Neural progenitor cell (in vitro differentiated cells): ENCODE measurements at regions not wholly inside any gene's neighbourhood (a gene's known extent, or its start where the extent isn't known, plus 50 kb on each side); places are given as distances from the start of the nearest gene placed in this dataset.

Source experiments
- DNase-seq: peaks from one replicate; pipeline ENCODE4 v3.0.0-alpha.2; 2016; ENCODE audit warnings: low spot score
- H2AFZ ChIP-seq: fragments of 200-600 bp; sonication (generic); replicated peaks from 2 replicates; pipeline ENCODE4 v1.6.1; 2016; ENCODE audit warnings: antibody characterized with exemption
- H3F3A ChIP-seq: fragments of 200-600 bp; sonication (generic); 2 replicates; pipeline ENCODE4 v1.6.1; 2016; ENCODE audit warnings: antibody characterized with exemption, low read depth
- H3K27ac ChIP-seq: fragments of 200-600 bp; sonication (generic); 2 replicates; pipeline ENCODE4 v1.5.1; 2016; ENCODE audit warnings: mild to moderate bottlenecking
- H3K27me3 ChIP-seq: fragments of 200-600 bp; sonication (generic); 2 replicates; pipeline ENCODE4 v1.6.1; 2016; ENCODE audit warnings: mild to moderate bottlenecking, moderate library complexity
- H3K36me3 ChIP-seq: fragments of 200-600 bp; sonication (generic); 2 replicates; pipeline ENCODE4 v1.5.1; 2016
- H3K4me1 ChIP-seq: fragments of 200-600 bp; sonication (generic); 2 replicates; pipeline ENCODE4 v1.6.1; 2016; ENCODE audit warnings: mixed run types
- H3K4me2 ChIP-seq: fragments of 200-600 bp; sonication (generic); 2 replicates; pipeline ENCODE4 v1.6.1; 2016
- H3K4me3 ChIP-seq: fragments of 200-600 bp; sonication (generic); 2 replicates; pipeline ENCODE4 v1.5.1; 2016
- H3K79me2 ChIP-seq: fragments of 200-600 bp; sonication (generic); 2 replicates; pipeline ENCODE4 v1.6.1; 2016; ENCODE audit warnings: low read depth
- H3K9ac ChIP-seq: fragments of 200-600 bp; sonication (generic); 2 replicates; pipeline ENCODE4 v1.6.1; 2016
- H3K9me3 ChIP-seq: fragments of 200-600 bp; sonication (generic); 2 replicates; pipeline ENCODE4 v1.5.1; 2016; ENCODE audit warnings: low read depth
- H4K20me1 ChIP-seq: fragments of 200-600 bp; sonication (generic); 2 replicates; pipeline ENCODE4 v1.6.1; 2016; ENCODE audit warnings: low read depth
- H3K27ac Mint-ChIP-seq: 3 replicates; pipeline ENCODE4 v1.8.0; 2021; ENCODE audit warnings: mixed read lengths
- H3K27me3 Mint-ChIP-seq: 2 replicates; pipeline ENCODE4 v1.8.0; 2022; ENCODE audit warnings: low read depth, mild to moderate bottlenecking, inconsistent platforms, moderate library complexity, mixed read lengths; ENCODE audit not compliant: insufficient read depth
- H3K36me3 Mint-ChIP-seq: 3 replicates; pipeline ENCODE4 v1.8.0; 2021; ENCODE audit warnings: mixed read lengths
- H3K4me1 Mint-ChIP-seq: 3 replicates; pipeline ENCODE4 v1.8.0; 2021; ENCODE audit warnings: mixed read lengths
- H3K4me3 Mint-ChIP-seq: 3 replicates; pipeline ENCODE4 v1.8.0; 2021; ENCODE audit warnings: mild to moderate bottlenecking, moderate library complexity, mixed read lengths
- H3K9me3 Mint-ChIP-seq: 3 replicates; pipeline ENCODE4 v1.8.0; 2020; ENCODE audit warnings: mixed read lengths
- EZH2 ChIP-seq: fragments of 200-600 bp; sonication (generic); IDR thresholded peaks from 2 replicates; pipeline ENCODE4 v1.6.1; 2017; ENCODE audit warnings: antibody characterized with exemption, mild to moderate bottlenecking, moderate library complexity
- EZH2phosphoT487 ChIP-seq: fragments of 200-600 bp; sonication (generic); IDR thresholded peaks from 2 replicates; pipeline ENCODE4 v1.6.1; 2017; ENCODE audit warnings: antibody characterized with exemption
- TF ChIP-seq, protein P1 (sequence below): fragments of 200-600 bp; sonication (generic); IDR thresholded peaks from 2 replicates; pipeline ENCODE4 v1.5.1; 2017; ENCODE audit warnings: antibody characterized with exemption, mild to moderate bottlenecking

- H3K9ac ChIP-seq = no peak overlapping the region
- H3F3A ChIP-seq = no peaks in the 10 kb centered on the region
- no peaks in the 10 kb centered on the region for H3K27me3 ChIP-seq
- no peak overlapping the region for H3K4me2 ChIP-seq
- H3K79me2 ChIP-seq = no peaks in the 10 kb centered on the region
- Mint-ChIP-seq H3K27ac (no peak overlapping the region), H3K4me3 (no peak overlapping the region), H3K9me3 (no peaks in the 10 kb centered on the region), H3K4me1 (no peaks in the 10 kb centered on the region), H3K36me3 (no peaks in the 10 kb centered on the region), H3K27me3 (peaks cover 2% of the 10 kb centered on the region)
- no peak for TF ChIP-seq EZH2
- no peak for TF ChIP-seq EZH2phosphoT487
- TF ChIP-seq, protein P1, sequence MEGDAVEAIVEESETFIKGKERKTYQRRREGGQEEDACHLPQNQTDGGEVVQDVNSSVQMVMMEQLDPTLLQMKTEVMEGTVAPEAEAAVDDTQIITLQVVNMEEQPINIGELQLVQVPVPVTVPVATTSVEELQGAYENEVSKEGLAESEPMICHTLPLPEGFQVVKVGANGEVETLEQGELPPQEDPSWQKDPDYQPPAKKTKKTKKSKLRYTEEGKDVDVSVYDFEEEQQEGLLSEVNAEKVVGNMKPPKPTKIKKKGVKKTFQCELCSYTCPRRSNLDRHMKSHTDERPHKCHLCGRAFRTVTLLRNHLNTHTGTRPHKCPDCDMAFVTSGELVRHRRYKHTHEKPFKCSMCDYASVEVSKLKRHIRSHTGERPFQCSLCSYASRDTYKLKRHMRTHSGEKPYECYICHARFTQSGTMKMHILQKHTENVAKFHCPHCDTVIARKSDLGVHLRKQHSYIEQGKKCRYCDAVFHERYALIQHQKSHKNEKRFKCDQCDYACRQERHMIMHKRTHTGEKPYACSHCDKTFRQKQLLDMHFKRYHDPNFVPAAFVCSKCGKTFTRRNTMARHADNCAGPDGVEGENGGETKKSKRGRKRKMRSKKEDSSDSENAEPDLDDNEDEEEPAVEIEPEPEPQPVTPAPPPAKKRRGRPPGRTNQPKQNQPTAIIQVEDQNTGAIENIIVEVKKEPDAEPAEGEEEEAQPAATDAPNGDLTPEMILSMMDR = no peak
- H3K9me3 ChIP-seq = no peaks in the 10 kb centered on the region
- no peaks in the 10 kb centered on the region for H3K36me3 ChIP-seq
- no peak overlapping the region for H2AFZ ChIP-seq
- H3K27ac ChIP-seq = no peak overlapping the region
- DNase-seq = no peak
- H3K4me3 ChIP-seq = no peak overlapping the region
- H4K20me1 ChIP-seq = no peaks in the 10 kb centered on the region
- no peaks in the 10 kb centered on the region for H3K4me1 ChIP-seq
Observed at GRCh38 chr2:177138823-177139222, 73.8 kb upstream of the HNRNPA3 start.

GRCh38 chr2:177141866-177142265, 70.7 kb upstream of the HNRNPA3 start:
- Mint-ChIP-seq H3K27me3 (no peaks in the 10 kb centered on the region), H3K27ac (no peak overlapping the region), H3K9me3 (no peaks in the 10 kb centered on the region), H3K4me1 (no peaks in the 10 kb centered on the region), H3K4me3 (no peak overlapping the region), H3K36me3 (no peaks in the 10 kb centered on the region)
- Histone ChIP-seq H3K4me2 (no peak overlapping the region), H3F3A (no peaks in the 10 kb centered on the region), H3K27ac (no peak overlapping the region), H3K4me3 (no peak overlapping the region), H3K9me3 (no peaks in the 10 kb centered on the region), H3K27me3 (no peaks in the 10 kb centered on the region), H3K4me1 (no peaks in the 10 kb centered on the region), H3K36me3 (no peaks in the 10 kb centered on the region), H4K20me1 (no peaks in the 10 kb centered on the region), H3K79me2 (no peaks in the 10 kb centered on the region), H3K9ac (no peak overlapping the region), H2AFZ (no peak overlapping the region)
- TF ChIP-seq EZH2phosphoT487 = no peak
- TF ChIP-seq EZH2 = no peak
- TF ChIP-seq, protein P1 = no peak
- DNase-seq = no peak

DNA sequence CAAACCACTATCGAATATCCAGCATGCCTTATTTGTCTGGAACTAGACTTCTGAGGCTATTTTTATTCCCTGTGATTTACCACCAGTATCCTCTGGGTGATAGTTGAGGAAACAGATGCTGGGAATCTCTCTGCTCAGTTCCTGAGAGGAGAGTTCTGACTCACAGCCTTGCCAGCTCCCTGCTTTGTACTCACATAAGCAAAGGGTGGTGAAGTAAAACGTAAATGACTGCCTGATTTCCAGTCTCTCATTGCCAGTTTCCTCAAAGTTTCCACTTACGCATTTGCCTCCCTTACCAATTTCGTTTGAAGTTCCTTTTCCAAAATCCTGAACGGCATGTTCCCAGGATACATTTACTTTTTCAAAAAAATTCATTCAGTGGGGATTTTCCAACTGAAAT, 69.2 kb upstream of the HNRNPA3 start:
- Histone ChIP-seq H3K4me3 (no peak overlapping the region), H3K27me3 (peaks cover 12% of the 10 kb centered on the region), H3K9ac (no peak overlapping the region), H3K4me2 (no peak overlapping the region), H4K20me1 (no peaks in the 10 kb centered on the region), H3K4me1 (peaks cover 4% of the 10 kb centered on the region), H3K79me2 (no peaks in the 10 kb centered on the region), H3K36me3 (no peaks in the 10 kb centered on the region), H3K27ac (no peak overlapping the region), H3K9me3 (no peaks in the 10 kb centered on the region), H3F3A (peaks cover 5% of the 10 kb centered on the region), H2AFZ (no peak overlapping the region)
- Mint-ChIP-seq H3K27ac (no peak overlapping the region), H3K4me3 (no peak overlapping the region), H3K9me3 (no peaks in the 10 kb centered on the region), H3K4me1 (peaks cover 3% of the 10 kb centered on the region), H3K36me3 (no peaks in the 10 kb centered on the region), H3K27me3 (peaks cover 4% of the 10 kb centered on the region)
- DNase-seq = peak; percentile 41
- TF ChIP-seq EZH2phosphoT487 = no peak
- TF ChIP-seq EZH2 = no peak
- TF ChIP-seq, protein P1 = no peak
